ENCODE measurements at regions not wholly inside any gene's neighbourhood (a gene's known extent, or its start where the extent isn't known, plus 50 kb on each side); places are given as distances from the start of the nearest gene placed in this dataset.

DNA sequence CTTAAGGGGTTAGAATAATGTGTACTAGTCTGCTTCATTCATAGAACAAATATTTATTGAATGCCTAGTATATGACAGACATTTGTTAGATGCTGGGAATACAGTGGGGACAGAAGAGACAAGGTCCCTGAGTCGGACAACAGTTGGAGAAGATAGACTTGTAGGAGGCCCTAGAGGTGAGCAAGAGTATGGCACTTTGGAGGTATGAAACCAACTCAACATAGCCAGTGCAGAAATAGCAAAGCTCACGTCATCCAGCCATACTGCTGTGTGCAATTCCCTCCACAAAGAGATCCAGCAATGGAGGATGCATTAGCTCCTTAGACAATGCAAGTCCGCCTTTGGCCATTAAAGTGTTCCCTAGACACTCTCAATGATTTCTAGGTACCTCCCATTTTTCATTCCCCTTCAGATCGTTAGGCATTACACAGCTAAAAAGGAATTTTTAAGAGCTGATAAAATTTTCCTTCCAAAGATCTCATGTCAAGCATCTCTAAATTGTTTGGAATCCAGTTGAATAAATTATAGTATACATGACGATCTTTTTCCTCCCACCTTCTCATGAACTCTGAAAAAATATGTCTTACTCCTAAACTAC, 1949.6 kb upstream of the WWC1 start:
- no peak for DNase-seq (ENCODE audit: low spot score)
- no peak overlapping the region for H3K4me3 ChIP-seq (ENCODE audit: low read depth in 1 of 3, low read length in 3 of 3)
- 73% methylated on average over 5 of the region's 5 CpGs for WGBS
- no peak overlapping the region for H3K9ac ChIP-seq (ENCODE audit: low read depth in 1 of 2, low read length in 2 of 2)
- H3K9me3 ChIP-seq (ENCODE audit: control insufficient read depth in 4 of 4, low read length in 3 of 4), result no peaks in the 10 kb centered on the region
- no peak for TF ChIP-seq FOXA2 (IDR thresholded peaks at IDR 0.05)
- TF ChIP-seq, protein P1, sequence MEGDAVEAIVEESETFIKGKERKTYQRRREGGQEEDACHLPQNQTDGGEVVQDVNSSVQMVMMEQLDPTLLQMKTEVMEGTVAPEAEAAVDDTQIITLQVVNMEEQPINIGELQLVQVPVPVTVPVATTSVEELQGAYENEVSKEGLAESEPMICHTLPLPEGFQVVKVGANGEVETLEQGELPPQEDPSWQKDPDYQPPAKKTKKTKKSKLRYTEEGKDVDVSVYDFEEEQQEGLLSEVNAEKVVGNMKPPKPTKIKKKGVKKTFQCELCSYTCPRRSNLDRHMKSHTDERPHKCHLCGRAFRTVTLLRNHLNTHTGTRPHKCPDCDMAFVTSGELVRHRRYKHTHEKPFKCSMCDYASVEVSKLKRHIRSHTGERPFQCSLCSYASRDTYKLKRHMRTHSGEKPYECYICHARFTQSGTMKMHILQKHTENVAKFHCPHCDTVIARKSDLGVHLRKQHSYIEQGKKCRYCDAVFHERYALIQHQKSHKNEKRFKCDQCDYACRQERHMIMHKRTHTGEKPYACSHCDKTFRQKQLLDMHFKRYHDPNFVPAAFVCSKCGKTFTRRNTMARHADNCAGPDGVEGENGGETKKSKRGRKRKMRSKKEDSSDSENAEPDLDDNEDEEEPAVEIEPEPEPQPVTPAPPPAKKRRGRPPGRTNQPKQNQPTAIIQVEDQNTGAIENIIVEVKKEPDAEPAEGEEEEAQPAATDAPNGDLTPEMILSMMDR (IDR thresholded peaks at IDR 0.05; ENCODE audit: low read depth, low read length, missing input control), result peak; percentile 5
- peaks cover 0 to 3% (median 1%) of the 10 kb centered on the region in 4 donors for H3K27me3 ChIP-seq (ENCODE audit: control insufficient read depth in 4 of 4, insufficient read depth in 4 of 4, low read length in 3 of 4)
- no peaks in the 10 kb centered on the region for H3K36me3 ChIP-seq (ENCODE audit: control insufficient read depth in 4 of 4, insufficient read depth in 3 of 4, low read depth in 1 of 4, low read length in 3 of 4)
- no peaks in the 10 kb centered on the region for H3K4me1 ChIP-seq (ENCODE audit: control insufficient read depth in 4 of 4, insufficient read depth in 4 of 4, low read length in 3 of 4)
- H3K27ac ChIP-seq (ENCODE audit: low read depth in 1 of 2, low read length in 2 of 2), result no peak overlapping the region

DNA sequence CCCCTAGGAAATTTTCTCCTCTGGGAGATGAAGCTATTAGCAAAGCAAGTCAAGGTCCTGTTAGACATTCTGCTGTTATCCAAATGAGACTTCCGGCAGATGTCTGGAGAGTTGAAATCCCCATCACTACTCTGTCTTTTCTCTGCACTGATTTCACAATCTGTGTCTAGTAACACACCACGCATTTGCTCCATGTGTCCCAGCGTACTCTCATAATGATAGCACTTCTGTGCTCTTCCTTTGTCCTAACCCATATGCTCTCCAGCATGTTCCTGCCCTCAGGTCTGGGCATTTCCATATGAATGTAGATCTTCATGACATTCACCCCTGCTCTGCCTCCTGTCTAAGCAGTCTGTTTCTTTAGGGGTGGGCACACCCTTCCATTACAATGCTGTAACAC, 1949.0 kb upstream of the WWC1 start:
- Histone ChIP-seq H3K36me3 (ENCODE audit: control insufficient read depth in 4 of 4, insufficient read depth in 3 of 4, low read depth in 1 of 4, low read length in 3 of 4) (no peaks in the 10 kb centered on the region), H3K9me3 (ENCODE audit: control insufficient read depth in 4 of 4, low read length in 3 of 4) (no peaks in the 10 kb centered on the region), H3K4me1 (ENCODE audit: control insufficient read depth in 4 of 4, insufficient read depth in 4 of 4, low read length in 3 of 4) (no peaks in the 10 kb centered on the region), H3K4me3 (ENCODE audit: low read depth in 1 of 3, low read length in 3 of 3) (no peak overlapping the region), H3K27ac (ENCODE audit: low read depth in 1 of 2, low read length in 2 of 2) (no peak overlapping the region), H3K27me3 (ENCODE audit: control insufficient read depth in 4 of 4, insufficient read depth in 4 of 4, low read length in 3 of 4) (peaks cover 0 to 3% (median 1%) of the 10 kb centered on the region in 4 donors), H3K9ac (ENCODE audit: low read depth in 1 of 2, low read length in 2 of 2) (no peak overlapping the region)
- WGBS, result 75% methylated on average over 3 of the region's 3 CpGs
- no peak for DNase-seq (ENCODE audit: low spot score)
- TF ChIP-seq SP1 (IDR thresholded peaks at IDR 0.05) (no peak), RXRA (IDR thresholded peaks at IDR 0.05) (no peak), NR2F2 (IDR thresholded peaks at IDR 0.05) (no peak), YY1 (IDR thresholded peaks at IDR 0.05) (no peak), FOXA2 (IDR thresholded peaks at IDR 0.05) (no peak), HNF4A (conservative IDR thresholded peaks at IDR 0.05) (no peak), EGR1 (IDR thresholded peaks at IDR 0.05; ENCODE audit: low read depth in 2 of 2) (no peak), FOXA1 (IDR thresholded peaks at IDR 0.05) (no peak), GABPA (IDR thresholded peaks at IDR 0.05 in 1 of 2, conservative IDR thresholded peaks at IDR 0.05 in 1 of 2) (no peak), HNF4G (IDR thresholded peaks at IDR 0.05) (no peak), RAD21 (IDR thresholded peaks at IDR 0.05) (no peak), JUND (IDR thresholded peaks at IDR 0.05) (no peak)
- TF ChIP-seq, protein P2, sequence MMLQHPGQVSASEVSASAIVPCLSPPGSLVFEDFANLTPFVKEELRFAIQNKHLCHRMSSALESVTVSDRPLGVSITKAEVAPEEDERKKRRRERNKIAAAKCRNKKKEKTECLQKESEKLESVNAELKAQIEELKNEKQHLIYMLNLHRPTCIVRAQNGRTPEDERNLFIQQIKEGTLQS (IDR thresholded peaks at IDR 0.05), result no peak
- TF ChIP-seq, protein P3, sequence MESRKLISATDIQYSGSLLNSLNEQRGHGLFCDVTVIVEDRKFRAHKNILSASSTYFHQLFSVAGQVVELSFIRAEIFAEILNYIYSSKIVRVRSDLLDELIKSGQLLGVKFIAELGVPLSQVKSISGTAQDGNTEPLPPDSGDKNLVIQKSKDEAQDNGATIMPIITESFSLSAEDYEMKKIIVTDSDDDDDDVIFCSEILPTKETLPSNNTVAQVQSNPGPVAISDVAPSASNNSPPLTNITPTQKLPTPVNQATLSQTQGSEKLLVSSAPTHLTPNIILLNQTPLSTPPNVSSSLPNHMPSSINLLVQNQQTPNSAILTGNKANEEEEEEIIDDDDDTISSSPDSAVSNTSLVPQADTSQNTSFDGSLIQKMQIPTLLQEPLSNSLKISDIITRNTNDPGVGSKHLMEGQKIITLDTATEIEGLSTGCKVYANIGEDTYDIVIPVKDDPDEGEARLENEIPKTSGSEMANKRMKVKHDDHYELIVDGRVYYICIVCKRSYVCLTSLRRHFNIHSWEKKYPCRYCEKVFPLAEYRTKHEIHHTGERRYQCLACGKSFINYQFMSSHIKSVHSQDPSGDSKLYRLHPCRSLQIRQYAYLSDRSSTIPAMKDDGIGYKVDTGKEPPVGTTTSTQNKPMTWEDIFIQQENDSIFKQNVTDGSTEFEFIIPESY (IDR thresholded peaks at IDR 0.05), result no peak
- TF ChIP-seq, protein P1 (IDR thresholded peaks at IDR 0.05; ENCODE audit: low read depth, low read length, missing input control), result no peak
- TF ChIP-seq, protein P4, sequence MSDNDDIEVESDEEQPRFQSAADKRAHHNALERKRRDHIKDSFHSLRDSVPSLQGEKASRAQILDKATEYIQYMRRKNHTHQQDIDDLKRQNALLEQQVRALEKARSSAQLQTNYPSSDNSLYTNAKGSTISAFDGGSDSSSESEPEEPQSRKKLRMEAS (IDR thresholded peaks at IDR 0.05), result no peak
- TF ChIP-seq, protein P5, sequence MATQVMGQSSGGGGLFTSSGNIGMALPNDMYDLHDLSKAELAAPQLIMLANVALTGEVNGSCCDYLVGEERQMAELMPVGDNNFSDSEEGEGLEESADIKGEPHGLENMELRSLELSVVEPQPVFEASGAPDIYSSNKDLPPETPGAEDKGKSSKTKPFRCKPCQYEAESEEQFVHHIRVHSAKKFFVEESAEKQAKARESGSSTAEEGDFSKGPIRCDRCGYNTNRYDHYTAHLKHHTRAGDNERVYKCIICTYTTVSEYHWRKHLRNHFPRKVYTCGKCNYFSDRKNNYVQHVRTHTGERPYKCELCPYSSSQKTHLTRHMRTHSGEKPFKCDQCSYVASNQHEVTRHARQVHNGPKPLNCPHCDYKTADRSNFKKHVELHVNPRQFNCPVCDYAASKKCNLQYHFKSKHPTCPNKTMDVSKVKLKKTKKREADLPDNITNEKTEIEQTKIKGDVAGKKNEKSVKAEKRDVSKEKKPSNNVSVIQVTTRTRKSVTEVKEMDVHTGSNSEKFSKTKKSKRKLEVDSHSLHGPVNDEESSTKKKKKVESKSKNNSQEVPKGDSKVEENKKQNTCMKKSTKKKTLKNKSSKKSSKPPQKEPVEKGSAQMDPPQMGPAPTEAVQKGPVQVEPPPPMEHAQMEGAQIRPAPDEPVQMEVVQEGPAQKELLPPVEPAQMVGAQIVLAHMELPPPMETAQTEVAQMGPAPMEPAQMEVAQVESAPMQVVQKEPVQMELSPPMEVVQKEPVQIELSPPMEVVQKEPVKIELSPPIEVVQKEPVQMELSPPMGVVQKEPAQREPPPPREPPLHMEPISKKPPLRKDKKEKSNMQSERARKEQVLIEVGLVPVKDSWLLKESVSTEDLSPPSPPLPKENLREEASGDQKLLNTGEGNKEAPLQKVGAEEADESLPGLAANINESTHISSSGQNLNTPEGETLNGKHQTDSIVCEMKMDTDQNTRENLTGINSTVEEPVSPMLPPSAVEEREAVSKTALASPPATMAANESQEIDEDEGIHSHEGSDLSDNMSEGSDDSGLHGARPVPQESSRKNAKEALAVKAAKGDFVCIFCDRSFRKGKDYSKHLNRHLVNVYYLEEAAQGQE (IDR thresholded peaks at IDR 0.05), result no peak

Data from liver (tissue), 8 donors.